ENCODE measurements at regions not wholly inside any gene's neighbourhood (a gene's known extent, or its start where the extent isn't known, plus 50 kb on each side); places are given as distances from the start of the nearest gene placed in this dataset.

GRCh38 chr4:166435449-166435848 lies 562.4 kb downstream of the TLL1 start:
- no peak for TF ChIP-seq CTCF (conservative IDR thresholded peaks at IDR 0.05; ENCODE audit: low read depth, low read length)
- no peak for TF ChIP-seq POLR2A (IDR thresholded peaks at IDR 0.05; ENCODE audit: low read depth, low read length)
- no peak for TF ChIP-seq RCOR1 (IDR thresholded peaks at IDR 0.05; ENCODE audit: insufficient replicate concordance, low read length)
- no peak for TF ChIP-seq RAD21 (IDR thresholded peaks at IDR 0.05; ENCODE audit: low read length)
- no peak for TF ChIP-seq MAFK (IDR thresholded peaks at IDR 0.05; ENCODE audit: low read depth, low read length)
- TF ChIP-seq BHLHE40 (IDR thresholded peaks at IDR 0.05; ENCODE audit: low read depth, low read length) = no peak
- no peak for TF ChIP-seq SMC3 (IDR thresholded peaks at IDR 0.05; ENCODE audit: low read depth, low read length)
- no peak for TF ChIP-seq NFE2L2 (IDR thresholded peaks at IDR 0.05; ENCODE audit: low read depth, low read length)

Data from IMR-90 (cell line).